ENCODE measurements at regions not wholly inside any gene's neighbourhood (a gene's known extent, or its start where the extent isn't known, plus 50 kb on each side); places are given as distances from the start of the nearest gene placed in this dataset.
"Not testable (repeated sequence)": the region's sequence is repeated elsewhere in the genome, so short reads cannot be mapped to it uniquely, and the experiment has no call there.

GRCh38 chr10:114720685-114721278, 62.7 kb upstream of the ABLIM1 start:
- H3K4me2 ChIP-seq (ENCODE audit: low read length): no peak overlapping the region
- H3K4me3 ChIP-seq (ENCODE audit: insufficient read depth, low read depth, low read length): no peak overlapping the region
- FAIRE-seq (no peak), DNase-seq (ENCODE audit: low read depth) (no peak)
- no peaks in the 10 kb centered on the region for H3K27me3 ChIP-seq (ENCODE audit: insufficient read depth, low read length)
- H4K20me1 ChIP-seq (ENCODE audit: insufficient read depth, low read length): no peaks in the 10 kb centered on the region
- TF ChIP-seq CTCF (IDR thresholded peaks at IDR 0.05; ENCODE audit: insufficient read depth, low read depth, low read length) (no peak), EZH2 (IDR thresholded peaks at IDR 0.05; ENCODE audit: insufficient read depth, low read length) (no peak)
- H3K9ac ChIP-seq (ENCODE audit: low read length): no peak overlapping the region
- H3K27ac ChIP-seq (ENCODE audit: low read depth, low read length): no peak overlapping the region
- Mint-ChIP-seq H3K4me3 (ENCODE audit: unreplicated experiment) (no peak overlapping the region), H3K9me3 (ENCODE audit: unreplicated experiment) (no peaks in the 10 kb centered on the region), H3K27ac (ENCODE audit: unreplicated experiment) (no peak overlapping the region), H3K36me3 (ENCODE audit: low read depth, unreplicated experiment) (no peaks in the 10 kb centered on the region), H3K27me3 (ENCODE audit: low read depth, unreplicated experiment) (peaks cover 3% of the 10 kb centered on the region), H3K4me1 (ENCODE audit: low read depth, unreplicated experiment) (no peaks in the 10 kb centered on the region)
- H3K36me3 ChIP-seq (ENCODE audit: insufficient read depth, low read length): no peaks in the 10 kb centered on the region
- no peaks in the 10 kb centered on the region for H3K79me2 ChIP-seq (ENCODE audit: insufficient read depth, low read length)
- peaks cover 6% of the 10 kb centered on the region for H3K4me1 ChIP-seq (ENCODE audit: insufficient read depth, low read length)
- H3K9me3 ChIP-seq (ENCODE audit: insufficient read depth, low read depth, low read length): no peaks in the 10 kb centered on the region
- H2AFZ ChIP-seq (ENCODE audit: low read depth, low read length): no peak overlapping the region

GRCh38 chr10:114722136-114722535, 64.1 kb upstream of the ABLIM1 start:
- not testable (repeated sequence) for H3K27ac Mint-ChIP-seq (ENCODE audit: unreplicated experiment); H3K4me3 Mint-ChIP-seq (ENCODE audit: unreplicated experiment); H3K9me3 ChIP-seq (ENCODE audit: insufficient read depth, low read depth, low read length)

GRCh38 chr10:114723361-114723760, 65.3 kb upstream of the ABLIM1 start:
- H3K4me3 ChIP-seq (ENCODE audit: insufficient read depth, low read depth, low read length): no peak overlapping the region
- H3K4me1 ChIP-seq (ENCODE audit: insufficient read depth, low read length): no peaks in the 10 kb centered on the region
- Mint-ChIP-seq H3K27me3 (ENCODE audit: low read depth, unreplicated experiment) (peaks cover 3% of the 10 kb centered on the region), H3K27ac (ENCODE audit: unreplicated experiment) (no peak overlapping the region), H3K4me3 (ENCODE audit: unreplicated experiment) (no peak overlapping the region), H3K4me1 (ENCODE audit: low read depth, unreplicated experiment) (no peaks in the 10 kb centered on the region), H3K36me3 (ENCODE audit: low read depth, unreplicated experiment) (no peaks in the 10 kb centered on the region), H3K9me3 (ENCODE audit: unreplicated experiment) (no peaks in the 10 kb centered on the region)
- H3K9ac ChIP-seq (ENCODE audit: low read length): no peak overlapping the region
- TF ChIP-seq CTCF (IDR thresholded peaks at IDR 0.05; ENCODE audit: insufficient read depth, low read depth, low read length) (no peak), EZH2 (IDR thresholded peaks at IDR 0.05; ENCODE audit: insufficient read depth, low read length) (no peak)
- no peaks in the 10 kb centered on the region for H4K20me1 ChIP-seq (ENCODE audit: insufficient read depth, low read length)
- H3K79me2 ChIP-seq (ENCODE audit: insufficient read depth, low read length): no peaks in the 10 kb centered on the region
- H3K4me2 ChIP-seq (ENCODE audit: low read length): no peak overlapping the region
- FAIRE-seq (no peak), DNase-seq (ENCODE audit: low read depth) (no peak)
- H3K9me3 ChIP-seq (ENCODE audit: insufficient read depth, low read depth, low read length): no peaks in the 10 kb centered on the region
- H3K27ac ChIP-seq (ENCODE audit: low read depth, low read length): no peak overlapping the region
- no peaks in the 10 kb centered on the region for H3K27me3 ChIP-seq (ENCODE audit: insufficient read depth, low read length)
- H3K36me3 ChIP-seq (ENCODE audit: insufficient read depth, low read length): no peaks in the 10 kb centered on the region
- H2AFZ ChIP-seq (ENCODE audit: low read depth, low read length): no peak overlapping the region

More at GRCh38 chr10:114722136-114722535, 64.1 kb upstream of the ABLIM1 start:
- H3K4me3 ChIP-seq (ENCODE audit: insufficient read depth, low read depth, low read length); H3K79me2 ChIP-seq (ENCODE audit: insufficient read depth, low read length); FAIRE-seq; H3K27ac ChIP-seq (ENCODE audit: low read depth, low read length); H3K27me3 Mint-ChIP-seq (ENCODE audit: low read depth, unreplicated experiment); H3K27me3 ChIP-seq (ENCODE audit: insufficient read depth, low read length); H3K36me3 ChIP-seq (ENCODE audit: insufficient read depth, low read length); H3K36me3 Mint-ChIP-seq (ENCODE audit: low read depth, unreplicated experiment); H4K20me1 ChIP-seq (ENCODE audit: insufficient read depth, low read length); H3K9me3 Mint-ChIP-seq (ENCODE audit: unreplicated experiment); H3K9ac ChIP-seq (ENCODE audit: low read length); H3K4me1 ChIP-seq (ENCODE audit: insufficient read depth, low read length); H3K4me2 ChIP-seq (ENCODE audit: low read length); H2AFZ ChIP-seq (ENCODE audit: low read depth, low read length); H3K4me1 Mint-ChIP-seq (ENCODE audit: low read depth, unreplicated experiment); DNase-seq (ENCODE audit: low read depth): not testable (repeated sequence)

Measured in astrocyte (in vitro differentiated cells and primary cell).